CD4-positive, alpha-beta T cell treated with Interleukin-1 beta for 1 hour (primary cell): ENCODE measurements at regions not wholly inside any gene's neighbourhood (a gene's known extent, or its start where the extent isn't known, plus 50 kb on each side); places are given as distances from the start of the nearest gene placed in this dataset.

ENCODE experiments used
- DNase-seq, 2 donors: peaks; one replicate each; pipeline ENCODE4 v3.0.0-alpha.2; 2020 to 2022

DNA sequence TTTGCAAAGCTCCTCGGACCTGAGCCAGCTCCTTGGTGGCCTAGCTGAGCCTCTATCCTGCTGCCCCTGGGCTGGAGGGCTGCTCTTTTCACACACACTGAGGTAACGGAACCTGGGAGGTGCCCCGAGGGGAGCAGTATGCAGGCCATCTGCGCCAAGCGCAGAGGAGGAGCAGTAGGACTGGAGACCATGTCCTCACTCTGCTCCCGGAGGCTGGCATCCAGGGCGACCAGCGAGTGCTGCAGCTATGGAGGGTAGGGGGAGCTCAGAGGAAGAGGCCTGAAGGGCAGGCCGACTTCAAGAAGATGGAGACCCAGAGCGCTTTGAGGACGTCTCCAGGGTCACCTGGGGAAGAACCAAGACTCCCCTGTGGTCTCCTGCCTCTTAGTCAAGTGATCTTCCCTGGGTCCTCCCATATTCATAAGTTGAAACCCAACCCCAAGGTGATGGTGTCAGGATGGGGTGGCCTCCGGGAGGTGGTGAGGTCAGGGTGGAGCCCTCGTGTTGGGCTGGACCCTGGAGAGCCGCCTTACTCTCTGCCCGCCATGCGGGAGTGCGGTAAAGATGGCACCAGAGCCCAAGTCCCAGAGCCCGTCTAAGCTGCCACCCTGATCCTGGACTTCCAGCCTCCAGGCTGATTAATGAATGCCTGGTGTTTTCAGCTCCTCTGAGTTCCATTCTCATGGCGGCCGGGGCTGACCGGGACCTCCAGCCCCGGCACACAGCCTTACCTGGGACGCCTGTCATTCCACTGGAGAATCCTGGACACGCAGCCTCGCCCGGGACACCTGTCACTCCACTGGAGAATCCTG lies 160.7 kb downstream of the NDUFA10 start:
- no peak for DNase-seq

DNA sequence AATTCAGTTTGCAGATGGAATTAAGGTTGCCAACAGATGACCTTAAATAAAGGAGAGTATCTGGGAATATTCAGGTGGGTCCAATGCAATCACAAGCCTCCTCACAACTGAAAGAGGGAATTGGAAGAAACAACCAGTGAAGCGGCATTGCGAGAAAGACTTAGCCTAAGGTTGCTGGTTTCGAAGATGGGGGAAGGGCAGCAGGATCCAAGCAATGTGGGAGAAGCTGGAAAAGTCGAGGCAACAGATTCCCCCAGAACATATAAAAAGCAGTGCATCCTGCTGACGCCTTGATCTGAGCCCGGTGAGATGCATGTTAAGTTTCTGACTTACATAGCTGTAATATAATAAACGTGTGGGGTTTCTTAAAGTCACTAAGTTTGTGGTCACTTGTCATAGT lies 162.5 kb downstream of the NDUFA10 start:
- DNase-seq: no peak

DNA sequence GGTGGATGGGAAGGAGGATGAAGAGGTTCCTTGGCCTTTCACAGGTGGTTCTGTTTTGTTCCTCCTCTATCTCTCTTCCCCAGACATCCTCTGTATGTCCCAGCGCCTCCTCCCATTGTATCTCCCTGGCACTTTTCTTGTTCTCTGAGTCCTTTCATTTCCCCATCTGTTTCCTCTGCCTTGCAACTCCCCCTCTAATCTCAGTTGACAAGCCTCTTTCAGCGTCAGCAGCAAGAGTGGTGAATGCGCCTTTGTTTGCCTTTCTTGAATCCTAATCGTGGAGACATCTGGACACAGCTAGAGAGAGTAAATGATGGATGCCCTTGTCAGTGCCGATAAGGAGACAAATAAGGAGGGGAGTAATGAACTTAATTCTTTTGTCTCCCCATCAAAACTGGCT lies 167.0 kb downstream of the NDUFA10 start:
- no peak for DNase-seq

DNA sequence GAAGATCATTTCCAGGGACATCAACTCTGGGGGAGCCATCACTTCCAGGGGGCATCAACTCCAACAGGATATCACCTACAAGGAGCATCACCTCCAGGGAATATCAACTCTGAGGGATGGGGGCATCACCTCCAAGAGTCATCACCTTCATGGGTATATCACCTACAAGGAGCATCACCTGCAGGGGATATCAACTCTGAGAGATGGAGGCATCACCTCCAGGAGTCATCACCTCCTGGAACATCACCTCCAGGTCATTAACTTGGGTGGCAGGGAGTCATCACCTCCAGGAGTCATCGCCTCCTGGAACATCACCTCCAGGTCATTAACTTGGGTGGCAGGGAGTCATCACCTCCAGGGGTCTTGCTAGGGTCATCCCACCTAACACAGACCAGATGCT lies 167.6 kb downstream of the NDUFA10 start:
- DNase-seq: no peak

DNA sequence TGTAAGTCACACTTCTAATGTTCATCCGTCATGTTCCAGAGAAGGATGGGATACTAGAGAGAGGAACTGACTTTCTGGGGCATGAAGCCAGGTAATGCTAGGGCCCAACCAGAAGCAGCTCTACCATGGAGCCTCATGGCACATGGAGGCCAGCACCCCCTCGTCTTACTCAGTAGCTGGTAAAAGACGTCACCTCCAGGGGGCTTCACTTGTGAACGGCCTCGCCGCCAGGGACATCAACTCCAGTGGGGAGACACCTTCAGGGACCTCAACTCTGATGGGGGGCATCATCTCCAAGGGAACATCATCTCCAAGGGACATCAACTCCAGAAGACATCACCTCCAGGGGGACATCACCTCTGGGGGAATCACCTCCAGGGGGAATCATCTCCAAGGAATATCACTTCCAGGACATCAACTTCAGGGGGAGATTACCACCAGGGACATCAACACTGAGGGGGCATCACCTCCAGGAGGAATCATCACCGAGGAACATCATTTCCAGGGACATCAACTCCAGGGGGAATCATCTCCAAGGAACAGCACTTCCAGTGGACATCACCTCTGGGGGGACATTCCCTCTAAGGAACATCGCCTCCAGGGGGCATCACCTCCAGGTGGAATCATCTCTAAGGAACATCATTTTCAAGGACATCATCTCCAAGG lies 168.4 kb downstream of the NDUFA10 start:
- no peak for DNase-seq

DNA sequence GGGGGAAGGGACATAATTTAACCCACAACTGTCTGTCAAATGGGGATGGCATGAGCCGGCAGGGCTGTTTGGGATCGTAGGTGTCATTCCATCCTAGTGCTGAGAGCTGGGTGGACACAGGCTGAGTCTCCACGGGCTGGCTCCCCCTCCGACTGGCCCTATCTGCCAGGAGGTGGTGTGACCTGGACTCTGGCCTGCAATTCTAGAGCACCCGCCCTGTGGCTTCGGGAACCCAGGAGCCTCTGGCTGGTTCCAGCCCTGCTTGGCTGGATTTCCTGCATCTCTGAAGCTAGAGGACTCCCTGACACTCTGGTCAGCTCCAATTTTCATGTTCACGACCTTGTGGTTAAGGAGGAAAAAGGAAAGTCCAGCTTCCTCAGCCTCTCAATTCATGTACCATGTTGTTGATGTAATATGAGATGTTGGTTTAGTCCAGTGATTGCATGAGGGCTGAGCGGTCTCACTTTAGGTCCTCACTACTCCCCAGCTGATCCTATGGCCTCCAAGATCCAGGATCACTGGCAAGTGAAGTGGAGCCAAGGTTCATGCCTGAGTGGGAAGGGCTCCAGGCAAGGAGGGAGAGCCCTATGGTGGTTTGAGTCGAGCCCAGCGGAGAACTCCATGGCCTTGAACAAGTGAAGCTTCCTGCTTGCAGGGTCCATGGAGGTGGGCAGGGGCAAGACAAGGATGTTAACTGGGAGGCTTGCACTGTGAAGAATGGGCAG lies 169.1 kb downstream of the NDUFA10 start:
- DNase-seq: no peak

DNA sequence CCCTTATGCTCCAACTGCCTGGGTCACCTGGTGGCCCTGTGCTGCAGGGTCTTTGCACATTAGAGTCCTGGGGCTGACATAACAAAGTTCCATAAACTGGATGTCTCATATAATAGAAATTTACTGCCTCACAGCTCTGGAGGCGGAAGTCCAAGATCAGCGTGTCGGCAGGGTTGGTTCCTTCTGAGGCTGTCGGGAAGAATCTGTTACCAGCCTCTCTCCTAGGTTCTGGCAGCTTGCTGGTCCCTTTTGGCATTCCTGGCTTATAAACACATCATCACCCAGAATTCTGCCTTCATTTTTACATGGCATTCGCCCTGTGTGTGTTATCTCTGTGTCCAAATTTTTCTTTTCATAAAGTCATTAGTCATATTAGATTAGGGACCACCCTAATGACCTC lies 170.5 kb downstream of the NDUFA10 start:
- DNase-seq: no peak

DNA sequence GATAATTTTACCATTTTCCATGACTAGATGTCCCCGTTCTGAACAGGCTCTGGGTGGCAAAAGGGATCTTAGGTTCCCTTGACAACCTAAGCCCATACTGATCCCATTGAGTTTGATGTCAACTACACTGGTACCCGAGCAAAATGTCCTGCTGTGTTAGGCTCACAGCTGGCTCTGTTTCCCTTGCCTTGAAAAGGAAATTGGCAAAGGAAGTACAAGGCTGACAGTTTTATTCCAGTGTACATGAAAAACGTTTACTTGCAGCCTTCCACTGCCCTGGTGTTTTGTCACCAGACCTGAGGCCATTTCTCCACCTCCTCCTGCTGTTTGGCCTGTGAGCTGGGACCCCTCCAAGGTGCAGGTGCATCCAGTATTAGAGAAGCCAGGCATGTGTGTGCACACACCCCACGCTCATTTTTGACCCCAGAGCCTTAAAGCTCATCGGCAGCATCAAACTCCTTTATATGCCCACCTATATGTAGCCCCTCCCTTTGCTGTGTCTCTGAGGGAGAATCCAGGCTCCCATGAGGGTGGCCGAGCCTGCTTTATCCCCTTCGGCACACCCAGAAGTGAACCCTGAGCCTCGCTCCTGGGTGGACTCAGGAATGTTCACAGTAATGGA lies 171.3 kb downstream of the NDUFA10 start:
- DNase-seq: no peak

DNA sequence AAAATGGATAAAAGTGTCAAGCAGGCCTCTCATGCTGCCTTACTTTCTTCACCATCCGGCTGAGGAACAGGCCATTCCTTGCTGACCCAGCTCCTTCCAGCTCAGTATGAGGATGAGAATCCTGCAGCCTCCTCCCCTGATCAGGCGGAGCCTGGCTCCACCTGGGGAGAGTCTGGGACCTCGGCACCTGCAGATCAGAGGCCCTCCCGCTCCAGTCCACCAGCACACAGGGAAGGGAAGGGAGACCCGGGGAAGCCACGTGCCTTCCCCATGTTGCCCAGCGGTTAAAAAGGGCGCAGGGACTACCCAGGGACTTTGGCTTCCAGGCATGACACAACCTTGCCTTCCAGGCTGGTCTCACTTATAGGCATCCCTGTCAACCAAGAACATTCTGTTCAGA lies 172.0 kb downstream of the NDUFA10 start:
- DNase-seq: no peak

DNA sequence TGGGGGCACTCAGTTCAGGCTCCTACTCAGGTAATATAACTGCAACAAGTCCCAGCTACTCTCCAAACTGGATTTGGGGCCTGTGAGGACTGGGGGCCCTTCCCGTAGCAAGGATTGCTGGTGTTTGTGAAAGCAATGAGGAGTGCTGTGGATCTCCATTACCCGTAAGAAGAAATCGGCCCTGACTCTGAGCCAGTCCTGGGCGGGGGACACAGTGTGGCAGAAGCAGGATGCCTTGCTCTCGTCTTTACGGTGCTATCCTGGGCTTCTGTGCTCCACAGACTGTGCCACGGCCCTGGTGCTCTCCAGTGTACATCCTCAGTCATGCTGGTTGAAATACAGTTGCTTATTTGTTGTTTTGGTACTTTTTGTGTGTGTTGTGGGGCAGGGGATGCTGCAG lies 172.9 kb downstream of the NDUFA10 start:
- DNase-seq: no peak

DNA sequence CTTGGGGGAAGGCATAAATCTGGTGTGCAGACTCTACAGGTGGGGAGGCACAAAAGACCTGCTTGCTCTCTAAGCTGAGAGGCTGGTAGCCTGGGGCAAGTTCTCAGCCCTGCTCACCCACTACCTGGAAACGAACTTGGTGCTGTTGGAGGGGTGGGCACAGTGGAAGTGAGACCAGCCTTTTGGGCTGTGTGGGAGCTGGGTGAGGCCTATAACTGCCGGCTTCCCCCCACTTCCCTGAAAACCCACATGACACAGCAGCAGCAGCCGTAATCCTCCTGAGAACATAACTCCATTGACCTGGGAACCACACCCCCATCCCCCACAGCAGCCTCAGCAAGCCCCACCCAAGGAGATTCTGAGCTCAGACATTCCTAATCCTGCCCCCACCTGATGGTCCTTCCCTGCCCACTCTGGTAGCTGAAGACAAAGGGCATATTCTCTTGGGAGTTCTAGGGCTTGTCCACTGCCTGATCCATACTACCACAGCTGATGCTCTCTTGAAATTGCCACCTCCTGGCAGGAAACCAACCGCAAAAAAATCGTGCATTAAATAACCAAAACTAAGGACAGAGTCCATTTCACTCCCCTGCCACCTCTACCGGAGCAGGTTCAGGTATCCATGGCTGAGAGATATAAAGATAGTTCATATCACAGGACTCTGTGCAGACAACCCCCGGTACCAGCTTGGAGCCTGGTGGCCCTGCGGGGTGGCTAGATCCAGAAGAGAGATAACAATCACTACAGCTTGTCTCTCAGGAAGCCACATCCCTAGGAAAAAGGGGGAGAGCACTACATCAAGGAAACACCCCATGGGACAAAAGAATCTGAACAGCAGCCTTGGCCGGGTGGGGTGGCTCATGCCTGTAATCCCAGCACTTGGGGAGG lies 178.1 kb downstream of the NDUFA10 start:
- DNase-seq: no peak

DNA sequence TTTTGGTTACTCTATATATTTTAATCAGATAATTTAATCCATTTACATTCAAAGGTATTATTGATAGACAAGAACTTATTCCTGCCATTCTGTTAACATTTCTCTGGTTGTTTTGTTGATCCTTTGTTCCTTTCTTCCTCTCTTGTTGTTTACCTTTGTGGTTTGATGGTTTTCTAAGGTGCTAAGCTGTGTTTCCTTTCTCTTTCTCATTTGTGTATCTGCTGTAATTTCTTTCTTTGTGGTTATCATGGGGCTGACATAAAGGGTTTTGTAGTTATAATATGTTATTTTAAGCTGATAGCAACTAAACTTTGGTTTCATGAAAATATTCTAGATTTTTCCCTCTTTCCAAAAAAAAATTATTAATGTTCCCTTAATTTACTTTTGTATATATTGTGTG lies 179.2 kb downstream of the NDUFA10 start:
- DNase-seq: no peak

DNA sequence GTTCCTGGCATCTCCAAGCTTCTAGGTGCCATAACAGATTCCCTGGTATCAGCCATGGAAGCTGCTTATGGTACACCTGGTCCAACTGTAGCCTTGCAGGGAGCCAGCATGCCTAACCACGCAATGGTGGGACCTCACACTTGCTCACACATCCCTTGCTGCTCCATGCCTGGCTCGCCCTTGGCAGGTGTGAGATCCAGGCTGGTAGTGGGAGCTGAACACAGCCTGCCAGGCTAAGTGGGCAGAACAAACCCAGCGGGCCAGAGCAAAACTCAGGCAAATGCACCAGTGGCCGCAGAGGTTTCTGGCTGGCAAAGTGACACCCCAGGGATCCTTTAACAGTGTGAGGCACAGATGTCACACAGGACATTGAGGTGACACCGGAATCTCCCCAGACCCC lies 185.8 kb downstream of the NDUFA10 start:
- no peak for DNase-seq

DNA sequence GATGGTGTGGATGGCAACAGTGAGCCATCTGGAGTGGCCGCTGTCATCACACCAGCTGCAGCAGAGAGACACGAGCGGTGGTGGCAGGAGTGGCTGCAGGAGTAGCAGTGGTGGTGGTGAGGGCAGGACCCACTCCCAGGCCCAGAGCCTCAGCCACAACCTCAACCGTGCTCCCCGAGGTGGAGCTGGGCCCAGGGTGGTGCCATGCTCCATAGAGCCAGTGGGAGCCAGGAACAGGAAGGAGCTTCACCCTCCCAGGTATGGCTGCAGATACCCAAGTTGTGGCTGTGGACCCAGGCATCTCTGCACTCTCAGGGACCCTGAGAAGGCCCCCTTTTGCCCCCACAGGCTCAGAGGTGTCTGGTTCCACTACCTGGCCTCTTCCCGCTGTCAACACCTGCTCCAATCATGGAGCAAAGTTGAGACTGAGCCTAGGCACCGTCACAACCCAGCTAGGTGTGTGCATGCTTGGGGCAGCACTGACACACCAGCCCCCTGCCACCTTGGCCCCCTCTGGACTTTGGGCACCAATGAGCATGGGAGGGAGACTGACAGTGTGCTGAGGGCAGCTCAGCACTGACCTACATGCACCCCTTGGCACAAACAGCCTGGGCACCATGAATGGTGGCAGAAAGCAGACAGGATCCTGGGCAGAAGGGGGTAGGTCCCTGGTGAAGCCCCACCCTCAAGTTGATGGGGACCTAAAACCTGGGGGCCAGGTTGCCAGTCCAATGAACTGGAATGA lies 188.9 kb downstream of the NDUFA10 start:
- no peak for DNase-seq

DNA sequence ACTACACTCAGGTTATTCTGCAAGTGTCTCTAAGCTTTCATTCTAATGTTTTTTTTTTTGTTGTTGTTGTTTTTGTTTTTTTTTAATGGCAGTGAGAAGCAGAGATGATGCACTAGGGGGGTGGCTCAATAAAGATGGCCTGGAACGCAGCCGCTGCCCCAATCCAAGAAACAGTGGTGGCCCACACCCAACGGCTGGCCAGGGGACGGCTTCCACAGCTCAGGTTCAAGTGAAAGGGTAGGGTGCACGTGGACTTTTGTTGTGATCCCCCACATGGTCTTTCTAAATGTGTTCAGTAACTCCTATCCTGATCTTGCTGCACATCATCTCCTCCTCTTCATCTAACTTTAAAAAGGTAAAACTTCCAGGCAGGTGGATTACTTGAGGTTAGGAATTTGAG lies 190.1 kb downstream of the NDUFA10 start:
- DNase-seq: no peak

DNA sequence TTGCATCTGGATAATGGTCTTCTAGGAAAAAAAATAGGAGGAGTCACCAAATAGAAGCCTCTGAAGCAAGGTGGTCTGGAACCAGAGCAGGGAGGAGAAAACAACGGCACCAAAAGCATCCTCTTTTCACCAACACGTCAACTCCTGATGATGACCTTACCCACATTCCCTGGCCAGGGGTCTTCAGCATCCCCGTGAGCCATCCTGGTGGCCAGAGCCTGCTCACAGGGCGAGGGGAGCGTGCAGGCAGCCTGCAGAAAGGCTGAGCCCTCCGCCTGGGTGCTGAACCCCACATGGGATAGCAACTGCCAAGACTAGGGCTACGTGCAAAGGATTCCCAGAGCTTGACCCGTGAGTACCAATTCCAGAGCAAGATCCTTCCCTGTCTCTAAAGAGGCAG lies 191.0 kb downstream of the NDUFA10 start:
- no peak for DNase-seq

DNA sequence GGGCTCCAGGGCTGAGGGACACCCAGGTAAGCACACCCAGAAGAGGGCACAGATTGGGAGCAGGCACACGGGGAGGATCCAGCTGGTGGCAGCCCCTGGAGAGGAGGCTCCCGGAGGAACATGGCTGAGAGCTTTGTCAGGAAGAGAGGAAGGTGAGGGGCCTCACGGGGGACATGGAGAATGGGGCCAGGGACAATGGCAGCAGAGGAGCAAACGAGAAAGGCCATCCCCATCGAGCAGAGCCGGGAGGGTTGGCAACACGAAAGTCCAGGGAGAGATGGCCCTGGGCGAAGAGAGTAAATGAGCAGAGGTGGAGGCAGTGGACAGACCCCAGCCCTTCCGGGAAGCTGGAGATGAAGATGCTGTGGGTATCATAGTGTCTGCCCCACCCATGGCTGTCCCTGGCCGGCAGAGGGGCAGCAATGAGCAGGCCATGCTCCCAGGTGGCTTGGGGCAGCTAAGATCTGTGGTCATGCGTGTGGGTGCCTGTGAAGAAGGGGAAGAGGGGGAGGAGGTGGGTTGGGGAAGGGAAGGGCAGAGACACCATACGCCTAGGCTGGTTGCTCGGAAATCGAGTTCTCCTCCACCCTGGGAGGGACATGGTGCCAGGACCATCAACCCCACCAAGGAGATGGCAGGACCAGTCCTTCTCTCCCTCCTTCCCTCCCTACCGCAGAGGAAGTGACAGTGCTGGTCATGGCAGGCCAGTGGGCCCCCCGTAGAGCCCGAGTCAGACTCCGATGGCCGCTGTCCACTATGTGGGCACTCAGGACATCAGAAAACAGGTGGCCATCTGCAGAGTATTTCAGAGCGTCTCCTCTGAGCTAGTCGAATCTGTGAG lies 191.7 kb downstream of the NDUFA10 start:
- no peak for DNase-seq

DNA sequence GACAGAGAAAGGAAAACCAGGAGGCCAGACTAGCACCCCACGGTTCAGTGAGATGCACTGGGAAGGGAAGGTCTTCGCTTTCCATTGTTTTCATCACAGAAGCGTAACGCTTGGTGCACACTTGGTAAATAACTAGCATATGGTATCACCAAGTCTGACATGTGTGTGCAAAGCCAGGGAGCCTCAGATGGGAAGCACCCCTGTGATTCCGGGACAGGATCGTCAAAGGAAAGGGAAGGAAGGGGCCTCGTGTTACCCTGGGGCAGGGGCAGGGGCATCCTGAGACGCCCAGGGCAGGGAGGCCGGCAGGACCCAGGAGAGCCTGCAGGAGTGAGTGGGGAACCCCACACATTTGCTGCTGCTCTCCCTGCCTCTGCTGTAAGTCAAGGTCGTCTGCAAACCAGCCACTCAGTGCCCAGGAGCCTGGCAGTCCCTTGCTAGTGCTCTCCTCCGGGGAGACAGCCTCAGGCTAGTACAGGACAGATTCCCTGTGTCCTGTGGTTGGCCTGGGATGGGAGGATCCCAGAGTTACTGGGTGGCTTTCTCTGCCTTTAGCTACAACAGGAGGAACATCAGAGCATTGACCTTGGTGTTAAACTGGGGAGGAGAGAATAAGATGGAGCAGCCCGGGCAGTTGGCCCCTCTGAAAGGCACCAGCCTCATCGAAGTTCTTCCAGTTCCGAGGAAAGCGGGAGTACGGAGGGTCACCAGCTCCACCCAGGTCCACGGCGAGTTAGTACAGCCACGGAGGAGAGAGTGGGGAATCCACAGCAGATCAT lies 192.5 kb downstream of the NDUFA10 start:
- no peak for DNase-seq

DNA sequence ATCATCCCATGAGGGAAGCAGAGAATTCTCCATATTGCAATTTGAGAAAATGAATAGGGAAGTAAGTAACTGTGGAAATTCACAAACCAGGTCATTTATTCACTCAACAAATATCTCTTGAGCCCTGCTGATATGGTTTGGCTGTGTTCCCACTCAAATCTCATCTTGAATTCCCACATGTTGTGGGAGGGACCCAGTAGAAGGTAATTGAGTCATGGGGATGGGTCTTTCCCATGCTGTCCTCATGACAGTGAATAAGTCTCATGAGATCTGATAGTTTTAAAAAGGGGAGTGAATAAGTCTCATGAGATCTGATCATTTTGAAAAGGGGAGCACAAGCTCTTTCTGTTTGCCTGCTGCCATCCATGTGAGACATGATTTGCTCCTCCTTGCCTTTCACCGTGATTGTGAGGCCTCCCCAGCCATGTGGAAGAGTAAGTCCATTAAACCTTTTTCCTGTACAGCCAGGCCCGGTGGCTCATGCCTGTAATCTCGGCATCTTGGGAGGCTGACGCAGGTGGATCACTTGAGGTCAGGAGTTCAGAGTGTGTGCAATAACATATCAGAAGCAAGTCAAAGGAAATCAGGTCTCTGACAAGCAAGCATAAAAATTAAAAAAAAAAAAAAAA lies 193.2 kb downstream of the NDUFA10 start:
- DNase-seq: no peak
